ENCODE measurements at regions not wholly inside any gene's neighbourhood (a gene's known extent, or its start where the extent isn't known, plus 50 kb on each side); places are given as distances from the start of the nearest gene placed in this dataset.

GRCh38 chr3:154050766-154051165, 70.4 kb upstream of the ARHGEF26 start:
- no peaks in the 10 kb centered on the region for H3K36me3 Mint-ChIP-seq
- no peak for ATAC-seq

GRCh38 chr3:154059833-154060232, 61.4 kb upstream of the ARHGEF26 start:
- Mint-ChIP-seq H3K27ac (no peak overlapping the region), H3K4me3 (no peak overlapping the region), H3K9me3 (no peaks in the 10 kb centered on the region), H3K4me1 (no peaks in the 10 kb centered on the region), H3K36me3 (no peaks in the 10 kb centered on the region)
- ATAC-seq (peak; percentile 28), DNase-seq (ENCODE audit: low spot score in 2 of 2) (no peak)

More at GRCh38 chr3:154050766-154051165, 70.4 kb upstream of the ARHGEF26 start:
- DNase-seq (ENCODE audit: low spot score in 2 of 2), result no peak
- Mint-ChIP-seq H3K27ac (no peak overlapping the region), H3K9me3 (no peaks in the 10 kb centered on the region), H3K4me1 (no peaks in the 10 kb centered on the region), H3K4me3 (no peak overlapping the region)

GRCh38 chr3:154060238-154061000, 60.8 kb upstream of the ARHGEF26 start:
- Mint-ChIP-seq H3K36me3 (no peaks in the 10 kb centered on the region), H3K9me3 (no peaks in the 10 kb centered on the region), H3K27ac (no peak overlapping the region), H3K4me3 (no peak overlapping the region), H3K4me1 (no peaks in the 10 kb centered on the region)
- DNase-seq (ENCODE audit: low spot score in 2 of 2), result no peak
- ATAC-seq, result no peak

GRCh38 chr3:154061001-154061370, 60.2 kb upstream of the ARHGEF26 start:
- DNase-seq (ENCODE audit: low spot score in 2 of 2), result no peak
- Mint-ChIP-seq H3K9me3 (no peaks in the 10 kb centered on the region), H3K27ac (no peak overlapping the region), H3K4me1 (no peaks in the 10 kb centered on the region), H3K36me3 (no peaks in the 10 kb centered on the region), H3K4me3 (no peak overlapping the region)
- no peak for ATAC-seq

- no peaks in the 10 kb centered on the region for H3K4me1 Mint-ChIP-seq
- H3K4me3 Mint-ChIP-seq, result no peak overlapping the region
- DNase-seq (ENCODE audit: low spot score in 2 of 2) (no peak), ATAC-seq (no peak)
- no peaks in the 10 kb centered on the region for H3K9me3 Mint-ChIP-seq
- no peak overlapping the region for H3K27ac Mint-ChIP-seq
- no peaks in the 10 kb centered on the region for H3K36me3 Mint-ChIP-seq
Observed at GRCh38 chr3:154062513-154062912, 58.7 kb upstream of the ARHGEF26 start.

- no peak for ATAC-seq
- Mint-ChIP-seq H3K36me3 (no peaks in the 10 kb centered on the region), H3K9me3 (peaks cover 6% of the 10 kb centered on the region), H3K27ac (no peak overlapping the region), H3K4me1 (no peaks in the 10 kb centered on the region), H3K4me3 (no peak overlapping the region)
- no peak for DNase-seq (ENCODE audit: low spot score in 2 of 2)
Observed at GRCh38 chr3:154071146-154071545, 50.0 kb upstream of the ARHGEF26 start.
